ENCODE measurements at regions not wholly inside any gene's neighbourhood (a gene's known extent, or its start where the extent isn't known, plus 50 kb on each side); places are given as distances from the start of the nearest gene placed in this dataset.
"Not testable (repeated sequence)": the region's sequence is repeated elsewhere in the genome, so short reads cannot be mapped to it uniquely, and the experiment has no call there.

DNA sequence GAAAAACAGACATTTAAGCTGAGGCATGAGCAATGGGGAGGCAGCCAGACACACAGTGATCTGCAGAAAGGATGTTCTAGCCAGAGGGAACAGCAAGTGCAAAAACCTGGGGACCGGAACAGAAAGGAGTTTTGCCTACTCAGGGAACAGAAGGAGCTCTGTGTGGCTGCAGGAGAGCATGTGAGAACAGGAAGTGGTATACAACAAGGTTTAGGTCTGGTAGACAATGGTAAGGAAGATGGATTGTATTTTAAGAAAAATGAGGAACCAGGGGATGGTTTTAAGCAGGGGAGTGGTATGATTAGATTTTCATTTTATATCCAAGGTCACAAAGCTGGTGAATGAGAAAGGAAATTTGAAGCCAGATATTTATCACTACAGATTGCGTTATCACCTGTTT, 157.5 kb downstream of the UNC5CL start:
- TF ChIP-seq, protein P1, sequence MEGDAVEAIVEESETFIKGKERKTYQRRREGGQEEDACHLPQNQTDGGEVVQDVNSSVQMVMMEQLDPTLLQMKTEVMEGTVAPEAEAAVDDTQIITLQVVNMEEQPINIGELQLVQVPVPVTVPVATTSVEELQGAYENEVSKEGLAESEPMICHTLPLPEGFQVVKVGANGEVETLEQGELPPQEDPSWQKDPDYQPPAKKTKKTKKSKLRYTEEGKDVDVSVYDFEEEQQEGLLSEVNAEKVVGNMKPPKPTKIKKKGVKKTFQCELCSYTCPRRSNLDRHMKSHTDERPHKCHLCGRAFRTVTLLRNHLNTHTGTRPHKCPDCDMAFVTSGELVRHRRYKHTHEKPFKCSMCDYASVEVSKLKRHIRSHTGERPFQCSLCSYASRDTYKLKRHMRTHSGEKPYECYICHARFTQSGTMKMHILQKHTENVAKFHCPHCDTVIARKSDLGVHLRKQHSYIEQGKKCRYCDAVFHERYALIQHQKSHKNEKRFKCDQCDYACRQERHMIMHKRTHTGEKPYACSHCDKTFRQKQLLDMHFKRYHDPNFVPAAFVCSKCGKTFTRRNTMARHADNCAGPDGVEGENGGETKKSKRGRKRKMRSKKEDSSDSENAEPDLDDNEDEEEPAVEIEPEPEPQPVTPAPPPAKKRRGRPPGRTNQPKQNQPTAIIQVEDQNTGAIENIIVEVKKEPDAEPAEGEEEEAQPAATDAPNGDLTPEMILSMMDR (conservative IDR thresholded peaks at IDR 0.05; ENCODE audit: low read length), result no peak
- H3K4me3 ChIP-seq (ENCODE audit: low read length), result no peak overlapping the region
- DNase-seq (ENCODE audit: low read depth), result no peak

DNA sequence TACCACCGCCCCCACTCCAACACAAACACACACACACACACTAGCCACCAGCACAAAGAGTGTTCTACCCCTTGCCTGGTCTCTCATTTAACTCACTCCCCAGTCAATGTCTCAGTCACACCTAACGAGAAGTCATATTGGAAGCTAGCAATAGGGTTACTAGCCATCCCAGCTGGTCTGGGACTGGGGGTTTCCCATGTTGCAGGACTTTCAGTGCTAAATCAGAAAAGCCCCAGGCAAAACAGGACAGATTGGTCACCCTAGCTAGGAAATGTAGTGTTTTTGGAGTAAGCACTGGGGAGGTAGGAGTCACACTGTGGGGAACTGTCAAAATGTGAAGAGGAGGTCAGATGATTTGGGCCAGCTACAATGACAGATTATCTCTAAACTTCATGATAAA, 158.1 kb downstream of the UNC5CL start:
- TF ChIP-seq, protein P1 (conservative IDR thresholded peaks at IDR 0.05; ENCODE audit: low read length), result no peak
- DNase-seq (ENCODE audit: low read depth), result no peak
- no peak overlapping the region for H3K4me3 ChIP-seq (ENCODE audit: low read length)

DNA sequence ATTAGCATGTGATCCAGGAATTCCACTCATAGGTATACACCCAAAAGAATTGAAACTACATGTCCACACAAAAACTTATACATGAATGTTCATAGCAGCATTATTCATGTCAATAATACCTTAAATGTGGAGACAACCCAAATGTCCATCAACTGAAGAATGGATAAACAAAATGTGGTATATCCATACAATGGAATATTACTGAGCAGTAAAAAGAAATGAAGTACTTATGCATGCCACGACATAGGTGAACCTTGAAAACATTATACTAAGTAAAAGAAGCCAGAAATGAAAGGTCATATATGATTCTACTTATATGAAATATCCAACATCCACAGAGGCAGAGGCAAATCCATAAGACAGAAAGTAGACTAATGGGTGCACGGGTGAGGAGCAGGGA, 159.9 kb downstream of the UNC5CL start:
- TF ChIP-seq, protein P1 (conservative IDR thresholded peaks at IDR 0.05; ENCODE audit: low read length), result no peak
- DNase-seq (ENCODE audit: low read depth), result no peak
- no peak overlapping the region for H3K4me3 ChIP-seq (ENCODE audit: low read length)

DNA sequence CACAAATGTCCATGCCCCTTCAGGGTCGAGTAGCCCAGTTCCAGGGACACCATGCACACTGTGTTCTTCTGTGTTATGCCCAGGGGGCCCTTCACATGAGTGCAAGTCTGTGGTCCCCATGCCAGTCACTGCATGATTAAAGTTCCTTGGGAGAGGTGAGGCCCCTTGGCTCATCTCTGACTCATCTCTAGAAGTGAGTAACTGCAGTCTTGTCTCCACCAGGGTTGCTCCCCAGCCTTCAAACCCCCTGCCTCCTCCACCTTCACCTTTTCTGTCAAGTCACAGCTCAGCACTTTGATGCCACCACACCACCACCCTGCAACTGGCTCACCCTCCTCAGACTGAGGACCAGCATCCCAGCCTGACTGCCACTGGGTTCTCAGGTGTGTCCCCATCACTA, 161.7 kb downstream of the UNC5CL start:
- DNase-seq (ENCODE audit: low read depth), result no peak
- TF ChIP-seq, protein P1 (conservative IDR thresholded peaks at IDR 0.05; ENCODE audit: low read length), result no peak
- no peak overlapping the region for H3K4me3 ChIP-seq (ENCODE audit: low read length)

DNA sequence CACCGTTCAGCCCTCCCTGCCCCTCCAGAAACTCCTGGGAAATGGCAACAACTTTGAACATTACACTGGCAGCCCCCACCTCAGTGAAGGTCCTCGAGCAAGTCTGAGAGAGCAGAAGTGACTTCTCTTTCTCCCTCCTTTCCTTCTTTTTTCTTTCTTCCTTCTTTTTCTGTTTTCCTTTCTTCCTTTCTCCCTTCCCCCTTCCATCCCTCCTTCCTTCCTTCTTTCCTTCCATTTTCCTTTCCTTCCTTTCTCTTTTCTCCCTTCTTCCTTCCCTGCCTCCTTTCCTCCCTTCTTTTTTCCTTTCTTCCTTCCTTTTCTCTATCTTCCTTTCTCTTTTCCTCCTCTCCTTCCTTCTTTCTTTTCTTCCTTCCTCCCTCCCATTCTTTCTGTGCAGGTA, 162.7 kb downstream of the UNC5CL start:
- TF ChIP-seq, protein P1 (conservative IDR thresholded peaks at IDR 0.05; ENCODE audit: low read length), result no peak
- no peak for DNase-seq (ENCODE audit: low read depth)
- no peak overlapping the region for H3K4me3 ChIP-seq (ENCODE audit: low read length)

DNA sequence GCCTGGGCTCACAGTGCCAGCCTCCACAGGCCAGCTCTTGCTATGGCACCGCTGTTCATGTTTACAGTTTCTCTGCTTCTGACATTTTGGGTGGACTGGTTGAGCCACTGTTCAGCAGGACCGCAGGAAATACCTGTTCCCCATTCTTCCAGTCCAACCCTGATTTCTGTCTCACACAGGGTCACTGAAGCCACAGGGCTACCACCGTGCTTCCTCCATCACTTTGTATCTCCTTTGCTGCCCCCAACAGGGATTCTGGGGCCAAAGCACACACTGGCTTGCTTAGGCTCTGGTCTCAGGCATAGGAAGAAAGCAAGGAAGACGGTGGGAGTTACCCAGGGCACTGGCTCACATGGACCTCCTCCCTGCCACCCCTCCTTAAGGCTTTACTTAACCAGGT, 164.5 kb downstream of the UNC5CL start:
- no peak overlapping the region for H3K4me3 ChIP-seq (ENCODE audit: low read length)
- DNase-seq (ENCODE audit: low read depth), result no peak
- TF ChIP-seq, protein P1 (conservative IDR thresholded peaks at IDR 0.05; ENCODE audit: low read length), result no peak; the same call in 1 of the 2 replicates

DNA sequence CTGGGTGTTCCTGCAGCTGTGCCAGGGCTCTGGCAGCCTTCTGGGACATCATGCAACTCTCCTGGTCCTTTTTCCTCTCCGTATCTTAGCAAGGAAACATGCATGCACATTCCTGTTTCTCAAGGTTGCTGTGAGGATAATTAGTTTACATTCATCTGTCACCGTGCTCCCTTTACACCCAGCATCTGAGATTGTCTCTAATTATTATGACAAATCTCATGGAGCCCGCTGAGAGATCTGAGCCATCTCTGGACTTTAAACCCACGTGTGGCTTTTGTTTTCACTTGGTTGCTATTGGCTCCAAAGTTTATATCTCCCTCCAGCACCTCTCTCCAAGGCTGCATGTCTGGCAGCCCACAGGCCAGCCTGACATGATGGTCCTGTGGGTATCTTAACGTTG, 167.6 kb downstream of the UNC5CL start:
- DNase-seq (ENCODE audit: low read depth), result no peak
- TF ChIP-seq, protein P1 (conservative IDR thresholded peaks at IDR 0.05; ENCODE audit: low read length), result no peak

DNA sequence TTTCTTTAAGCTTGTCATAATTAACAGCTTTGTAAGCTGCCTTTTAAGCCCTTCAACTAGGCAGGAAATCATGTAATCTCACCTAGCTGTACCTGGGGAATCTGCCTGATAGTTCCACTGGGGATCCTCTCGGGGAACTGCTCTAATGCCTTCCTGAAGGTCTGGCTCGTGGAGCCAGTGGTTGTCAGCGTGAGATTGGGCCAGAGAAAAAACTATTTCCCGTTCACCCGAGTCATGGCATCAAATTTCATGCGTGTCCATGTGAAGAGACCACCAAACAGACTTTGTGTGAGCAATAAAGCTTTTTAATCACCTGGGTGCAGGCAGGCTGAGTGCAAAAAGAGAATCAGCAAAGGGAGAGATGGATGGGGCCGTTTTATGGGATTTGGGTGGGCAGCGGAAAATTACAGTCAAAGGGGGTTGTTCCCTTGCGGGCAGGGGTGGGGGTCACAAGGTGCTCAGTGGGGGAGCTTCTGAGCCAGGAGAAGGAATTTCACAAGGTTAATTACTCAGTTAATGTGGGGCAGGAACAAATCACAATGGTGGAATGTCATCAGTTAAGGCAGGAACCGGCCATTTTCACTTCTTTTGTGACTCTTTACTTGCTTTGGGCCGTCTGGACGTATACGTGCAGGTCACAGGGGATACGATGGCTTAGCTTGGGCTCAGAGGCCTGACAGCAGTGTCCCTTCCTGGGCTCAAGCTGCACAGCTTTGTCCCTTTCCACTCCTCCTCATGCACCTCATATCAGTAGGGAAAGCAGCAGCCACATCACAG, 170.7 kb downstream of the UNC5CL start:
- not testable (repeated sequence) for H3K4me3 ChIP-seq (ENCODE audit: low read length); DNase-seq (ENCODE audit: low read depth)

More for the DNA sequence above, 167.6 kb downstream of the UNC5CL start:
- no peak overlapping the region for H3K4me3 ChIP-seq (ENCODE audit: low read length)

DNA sequence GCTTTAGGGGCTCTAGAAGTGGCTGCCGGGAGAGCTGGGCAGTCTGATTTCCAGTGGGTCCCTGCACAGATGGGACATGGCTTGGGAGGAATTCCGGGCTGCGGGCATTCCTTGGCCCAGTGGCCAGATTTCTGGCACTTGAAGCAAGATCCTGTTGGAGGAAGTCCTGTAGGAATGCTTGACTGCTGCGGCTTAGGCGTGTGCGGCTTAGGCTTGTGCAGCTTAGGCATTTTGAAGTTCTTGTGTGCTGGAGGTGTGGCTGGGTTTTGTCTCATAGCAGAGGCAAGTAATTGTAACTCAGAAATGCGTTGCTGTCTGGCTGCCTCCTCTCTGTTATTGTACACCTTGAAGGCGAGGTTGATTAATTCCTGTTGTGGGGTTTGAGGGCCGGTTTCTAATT, 171.5 kb downstream of the UNC5CL start:
- H3K4me3 ChIP-seq (ENCODE audit: low read length), result not testable (repeated sequence)

DNA sequence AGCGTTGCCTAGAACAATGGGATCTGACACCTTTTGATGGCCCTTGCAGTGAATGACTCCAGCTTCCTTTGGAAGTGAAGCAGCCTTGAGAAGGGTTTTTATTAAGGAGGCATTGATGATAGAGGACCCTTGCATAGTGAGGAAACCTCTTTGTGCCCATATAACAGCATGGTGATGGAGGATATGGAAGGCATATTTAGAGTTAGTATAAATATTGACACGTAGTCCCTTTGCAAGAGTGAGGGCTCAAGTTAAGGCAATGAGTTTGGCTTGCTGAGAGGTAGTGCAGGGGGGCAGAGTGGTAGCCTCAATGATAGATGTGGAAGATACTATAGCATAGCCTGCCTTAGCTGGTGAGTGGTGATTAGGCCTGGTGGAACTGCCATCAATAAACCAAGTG, 173.8 kb downstream of the UNC5CL start:
- not testable (repeated sequence) for H3K4me3 ChIP-seq (ENCODE audit: low read length); DNase-seq (ENCODE audit: low read depth)

More for the DNA sequence above, 171.5 kb downstream of the UNC5CL start:
- not testable (repeated sequence) for DNase-seq (ENCODE audit: low read depth)
